ENCODE measurements at regions not wholly inside any gene's neighbourhood (a gene's known extent, or its start where the extent isn't known, plus 50 kb on each side); places are given as distances from the start of the nearest gene placed in this dataset.
"Not testable (repeated sequence)": the region's sequence is repeated elsewhere in the genome, so short reads cannot be mapped to it uniquely, and the experiment has no call there.

- H3K27me3 ChIP-seq (ENCODE audit: control insufficient read depth, insufficient read depth, low read length) = no peaks in the 10 kb centered on the region
- no peak overlapping the region for H3K4me3 ChIP-seq (ENCODE audit: low read length)
- H3K4me1 ChIP-seq (ENCODE audit: control insufficient read depth, insufficient read depth, low read length) = peaks cover 2% of the 10 kb centered on the region; the same call in 1 of the 2 replicates
- H3K36me3 ChIP-seq (ENCODE audit: control insufficient read depth, insufficient read depth, low read length) = no peaks in the 10 kb centered on the region
- WGBS (ENCODE audit: insufficient coverage, insufficient read length) = no CpG with 5 or more reads among the region's 5 CpGs
- H3K9me3 ChIP-seq (ENCODE audit: control insufficient read depth, insufficient read depth, low read length) = no peaks in the 10 kb centered on the region
- no peak for DNase-seq (ENCODE audit: low read depth, low spot score)
- H3K27ac ChIP-seq (ENCODE audit: low read length) = no peak overlapping the region
Observed at GRCh38 chr3:59368900-59369675, 319.3 kb upstream of the CFAP20DC start.

- Histone ChIP-seq H3K9me3 (ENCODE audit: control insufficient read depth, insufficient read depth, low read length) (no peaks in the 10 kb centered on the region), H3K36me3 (ENCODE audit: control insufficient read depth, insufficient read depth, low read length) (no peaks in the 10 kb centered on the region), H3K27me3 (ENCODE audit: control insufficient read depth, insufficient read depth, low read length) (no peaks in the 10 kb centered on the region), H3K4me1 (ENCODE audit: control insufficient read depth, insufficient read depth, low read length) (peaks cover 2% of the 10 kb centered on the region; the same call in 1 of the 2 replicates), H3K4me3 (ENCODE audit: low read length) (no peak overlapping the region), H3K27ac (ENCODE audit: low read length) (no peak overlapping the region)
- WGBS (ENCODE audit: insufficient coverage, insufficient read length) = no CpG with 5 or more reads among the region's 3 CpGs
- DNase-seq (ENCODE audit: low read depth, low spot score) = no peak
Observed at GRCh38 chr3:59367150-59367549, 317.3 kb upstream of the CFAP20DC start.

DNA sequence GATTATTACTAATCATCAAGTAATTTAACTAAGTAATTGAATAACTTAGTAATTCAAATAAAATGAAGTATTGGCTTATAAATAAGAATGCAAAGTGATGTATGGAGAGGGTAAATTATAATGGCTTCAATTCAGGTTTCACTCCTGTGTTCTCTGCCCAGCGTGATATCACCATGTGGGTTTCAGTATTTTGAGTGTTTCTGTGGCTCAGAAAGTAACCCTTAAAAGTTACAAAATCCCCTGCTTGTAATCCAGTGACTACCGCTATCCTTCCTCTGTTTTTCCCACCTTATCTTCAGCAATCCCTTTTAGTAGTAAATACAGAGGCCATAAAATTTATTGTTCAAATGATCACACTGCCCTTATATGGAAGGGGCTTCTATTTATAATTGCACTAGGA, 316.4 kb upstream of the CFAP20DC start:
- no peaks in the 10 kb centered on the region for H3K27me3 ChIP-seq (ENCODE audit: control insufficient read depth, insufficient read depth, low read length)
- peaks cover 2% of the 10 kb centered on the region; the same call in 1 of the 2 replicates for H3K4me1 ChIP-seq (ENCODE audit: control insufficient read depth, insufficient read depth, low read length)
- H3K27ac ChIP-seq (ENCODE audit: low read length) = no peak overlapping the region
- no CpG with 5 or more reads among the region's 2 CpGs for WGBS (ENCODE audit: insufficient coverage, insufficient read length)
- H3K9me3 ChIP-seq (ENCODE audit: control insufficient read depth, insufficient read depth, low read length) = no peaks in the 10 kb centered on the region
- DNase-seq (ENCODE audit: low read depth, low spot score) = no peak
- no peaks in the 10 kb centered on the region for H3K36me3 ChIP-seq (ENCODE audit: control insufficient read depth, insufficient read depth, low read length)
- H3K4me3 ChIP-seq (ENCODE audit: low read length) = no peak overlapping the region

- H3K4me3 ChIP-seq (ENCODE audit: low read length) = no peak overlapping the region
- DNase-seq (ENCODE audit: low read depth, low spot score) = no peak
- no peaks in the 10 kb centered on the region for H3K9me3 ChIP-seq (ENCODE audit: control insufficient read depth, insufficient read depth, low read length)
- no CpG with 5 or more reads among the region's 4 CpGs for WGBS (ENCODE audit: insufficient coverage, insufficient read length)
- H3K4me1 ChIP-seq (ENCODE audit: control insufficient read depth, insufficient read depth, low read length) = peaks cover 2% of the 10 kb centered on the region; the same call in 1 of the 2 replicates
- H3K27me3 ChIP-seq (ENCODE audit: control insufficient read depth, insufficient read depth, low read length) = no peaks in the 10 kb centered on the region
- no peak overlapping the region for H3K27ac ChIP-seq (ENCODE audit: low read length)
- no peaks in the 10 kb centered on the region for H3K36me3 ChIP-seq (ENCODE audit: control insufficient read depth, insufficient read depth, low read length)
Observed at GRCh38 chr3:59364496-59364895, 314.7 kb upstream of the CFAP20DC start.

- not testable (repeated sequence) for DNase-seq (ENCODE audit: low read depth, low spot score); H3K4me1 ChIP-seq (ENCODE audit: control insufficient read depth, insufficient read depth, low read length); H3K27ac ChIP-seq (ENCODE audit: low read length); H3K4me3 ChIP-seq (ENCODE audit: low read length); H3K36me3 ChIP-seq (ENCODE audit: control insufficient read depth, insufficient read depth, low read length); H3K9me3 ChIP-seq (ENCODE audit: control insufficient read depth, insufficient read depth, low read length); H3K27me3 ChIP-seq (ENCODE audit: control insufficient read depth, insufficient read depth, low read length)
- WGBS (ENCODE audit: insufficient coverage, insufficient read length) = no CpG with 5 or more reads among the region's 8 CpGs
Observed at GRCh38 chr3:59360312-59360711, 310.5 kb upstream of the CFAP20DC start.

DNA sequence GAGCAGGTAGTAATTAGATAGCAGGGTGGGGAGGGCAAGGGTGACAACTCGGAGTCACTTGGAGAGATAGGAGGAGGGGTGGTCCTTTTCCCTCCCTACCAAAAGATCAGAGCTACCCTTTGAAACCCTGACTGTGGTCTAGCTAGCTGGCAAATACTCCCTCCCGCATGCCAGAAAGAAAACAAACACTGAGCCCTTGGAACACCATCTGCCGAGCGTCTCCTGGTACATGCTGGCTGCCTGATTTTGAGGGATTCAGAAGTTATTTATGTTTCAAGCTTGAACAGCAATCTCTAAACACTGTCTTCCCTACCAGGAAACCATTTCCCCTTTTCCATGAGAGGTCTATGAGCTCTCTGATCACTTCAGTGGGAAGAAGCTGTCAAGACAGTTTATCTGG, 291.6 kb upstream of the CFAP20DC start:
- Histone ChIP-seq H3K9me3 (ENCODE audit: control insufficient read depth, insufficient read depth, low read length) (no peaks in the 10 kb centered on the region), H3K36me3 (ENCODE audit: control insufficient read depth, insufficient read depth, low read length) (no peaks in the 10 kb centered on the region), H3K27ac (ENCODE audit: low read length) (no peak overlapping the region), H3K27me3 (ENCODE audit: control insufficient read depth, insufficient read depth, low read length) (no peaks in the 10 kb centered on the region), H3K4me1 (ENCODE audit: control insufficient read depth, insufficient read depth, low read length) (no peaks in the 10 kb centered on the region), H3K4me3 (ENCODE audit: low read length) (no peak overlapping the region)
- WGBS (ENCODE audit: insufficient coverage, insufficient read length) = no CpG with 5 or more reads among the region's 4 CpGs
- DNase-seq (ENCODE audit: low read depth, low spot score) = no peak

DNA sequence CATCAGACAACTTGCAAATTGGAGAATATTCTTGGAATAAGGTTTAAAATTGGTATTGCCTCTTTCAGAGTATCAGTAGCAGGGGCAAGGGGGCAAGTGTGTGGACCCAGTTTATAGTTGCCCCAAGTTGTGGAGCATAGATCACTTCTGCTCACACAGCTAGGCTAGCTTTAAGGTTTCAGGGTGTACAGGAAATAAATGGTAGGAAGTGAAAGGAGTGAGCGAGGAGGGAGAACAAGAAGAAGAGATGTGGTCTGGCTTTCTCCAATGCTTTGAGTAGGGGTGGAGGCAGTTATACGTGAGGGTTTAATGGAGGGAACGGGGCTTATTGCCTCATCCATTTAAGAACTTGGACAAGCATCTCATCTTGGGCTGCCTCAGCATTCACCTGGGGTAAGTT, 290.0 kb upstream of the CFAP20DC start:
- H3K4me3 ChIP-seq (ENCODE audit: low read length) = no peak overlapping the region
- H3K9me3 ChIP-seq (ENCODE audit: control insufficient read depth, insufficient read depth, low read length) = no peaks in the 10 kb centered on the region
- H3K27me3 ChIP-seq (ENCODE audit: control insufficient read depth, insufficient read depth, low read length) = no peaks in the 10 kb centered on the region
- no peaks in the 10 kb centered on the region for H3K36me3 ChIP-seq (ENCODE audit: control insufficient read depth, insufficient read depth, low read length)
- WGBS (ENCODE audit: insufficient coverage, insufficient read length) = no CpG with 5 or more reads among the region's 3 CpGs
- no peak overlapping the region for H3K27ac ChIP-seq (ENCODE audit: low read length)
- no peak for DNase-seq (ENCODE audit: low read depth, low spot score)
- H3K4me1 ChIP-seq (ENCODE audit: control insufficient read depth, insufficient read depth, low read length) = no peaks in the 10 kb centered on the region

GRCh38 chr3:59338934-59339333, 289.1 kb upstream of the CFAP20DC start:
- Histone ChIP-seq H3K27ac (ENCODE audit: low read length) (no peak overlapping the region), H3K27me3 (ENCODE audit: control insufficient read depth, insufficient read depth, low read length) (no peaks in the 10 kb centered on the region), H3K4me1 (ENCODE audit: control insufficient read depth, insufficient read depth, low read length) (no peaks in the 10 kb centered on the region), H3K36me3 (ENCODE audit: control insufficient read depth, insufficient read depth, low read length) (no peaks in the 10 kb centered on the region), H3K9me3 (ENCODE audit: control insufficient read depth, insufficient read depth, low read length) (no peaks in the 10 kb centered on the region), H3K4me3 (ENCODE audit: low read length) (no peak overlapping the region)
- no CpG with 5 or more reads among the region's 7 CpGs for WGBS (ENCODE audit: insufficient coverage, insufficient read length)
- DNase-seq (ENCODE audit: low read depth, low spot score) = no peak

DNA sequence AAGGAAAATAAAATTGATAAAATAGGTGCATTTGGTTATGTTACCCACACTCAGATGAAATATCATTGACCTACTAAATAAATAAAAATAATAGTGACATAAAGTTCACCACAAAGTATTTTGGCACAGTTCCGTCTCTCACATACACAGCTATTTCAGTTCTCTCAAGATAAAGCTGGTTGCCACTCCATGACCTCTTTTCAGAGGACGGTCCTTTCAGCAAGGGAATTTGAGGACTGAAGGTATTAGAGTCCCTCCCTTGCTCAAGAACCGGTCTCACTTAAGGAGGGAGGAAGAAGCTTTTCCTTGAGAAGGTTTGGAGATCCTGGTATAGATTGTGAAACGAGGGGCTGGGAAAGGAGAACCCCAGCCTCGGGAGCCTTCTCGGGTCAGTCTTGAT, 285.5 kb upstream of the CFAP20DC start:
- H3K27me3 ChIP-seq (ENCODE audit: control insufficient read depth, insufficient read depth, low read length) = no peaks in the 10 kb centered on the region
- H3K36me3 ChIP-seq (ENCODE audit: control insufficient read depth, insufficient read depth, low read length) = no peaks in the 10 kb centered on the region
- H3K4me3 ChIP-seq (ENCODE audit: low read length) = no peak overlapping the region
- no CpG with 5 or more reads among the region's 6 CpGs for WGBS (ENCODE audit: insufficient coverage, insufficient read length)
- DNase-seq (ENCODE audit: low read depth, low spot score) = no peak
- H3K4me1 ChIP-seq (ENCODE audit: control insufficient read depth, insufficient read depth, low read length) = no peaks in the 10 kb centered on the region
- H3K9me3 ChIP-seq (ENCODE audit: control insufficient read depth, insufficient read depth, low read length) = no peaks in the 10 kb centered on the region
- no peak overlapping the region for H3K27ac ChIP-seq (ENCODE audit: low read length)

GRCh38 chr3:59334585-59334984, 284.8 kb upstream of the CFAP20DC start:
- H3K9me3 ChIP-seq (ENCODE audit: control insufficient read depth, insufficient read depth, low read length) = no peaks in the 10 kb centered on the region
- WGBS (ENCODE audit: insufficient coverage, insufficient read length) = no CpG with 5 or more reads among the region's 2 CpGs
- H3K4me3 ChIP-seq (ENCODE audit: low read length) = no peak overlapping the region
- no peaks in the 10 kb centered on the region for H3K4me1 ChIP-seq (ENCODE audit: control insufficient read depth, insufficient read depth, low read length)
- no peak overlapping the region for H3K27ac ChIP-seq (ENCODE audit: low read length)
- no peaks in the 10 kb centered on the region for H3K36me3 ChIP-seq (ENCODE audit: control insufficient read depth, insufficient read depth, low read length)
- no peak for DNase-seq (ENCODE audit: low read depth, low spot score)
- no peaks in the 10 kb centered on the region for H3K27me3 ChIP-seq (ENCODE audit: control insufficient read depth, insufficient read depth, low read length)

- H3K9me3 ChIP-seq (ENCODE audit: control insufficient read depth, insufficient read depth, low read length) = no peaks in the 10 kb centered on the region
- DNase-seq (ENCODE audit: low read depth, low spot score) = no peak
- no peaks in the 10 kb centered on the region for H3K4me1 ChIP-seq (ENCODE audit: control insufficient read depth, insufficient read depth, low read length)
- H3K4me3 ChIP-seq (ENCODE audit: low read length) = no peak overlapping the region
- no peaks in the 10 kb centered on the region for H3K36me3 ChIP-seq (ENCODE audit: control insufficient read depth, insufficient read depth, low read length)
- no peaks in the 10 kb centered on the region for H3K27me3 ChIP-seq (ENCODE audit: control insufficient read depth, insufficient read depth, low read length)
- no peak overlapping the region for H3K27ac ChIP-seq (ENCODE audit: low read length)
- no CpG with 5 or more reads among the region's 3 CpGs for WGBS (ENCODE audit: insufficient coverage, insufficient read length)
Observed at GRCh38 chr3:59327376-59327808, 277.6 kb upstream of the CFAP20DC start.

All from iPS DF 6.9 (cell line).